IMR-90 (cell line): ENCODE measurements at regions not wholly inside any gene's neighbourhood (a gene's known extent, or its start where the extent isn't known, plus 50 kb on each side); places are given as distances from the start of the nearest gene placed in this dataset.

Source experiments
- ATAC-seq: fragments of 200-7000 bp; cut with Tn5 transposase; 2 replicates; pipeline ENCODE4 v1.9.1; 2020; ENCODE audit warnings: low read depth, mild to moderate bottlenecking, moderate library complexity
- BruUV-seq: library from RNA; stranded (reverse); fragments of 400-500 nt; replicated peaks from 2 replicates; lab custom pipeline; 2021; lab: Mats Ljungman, UMichigan
- CTCF ChIA-PET: fragments of 300-600 bp; formaldehyde crosslinking; extraction: SDS; loops from one replicate; lab custom pipeline; 2021; ENCODE audit warnings: antibody characterized with exemption; lab: Yijun Ruan, JAX
- POLR2A ChIA-PET: fragments of 300-600 bp; sonication (Branson Sonifier 250); formaldehyde crosslinking; loops from one replicate; lab custom pipeline; 2022; ENCODE audit warnings: antibody characterized with exemption; ENCODE audit not compliant: unreplicated experiment; lab: Charles Lee
- DNase-seq: peaks from one replicate; pipeline ENCODE4 v3.0.0; 2013
- H2AFZ ChIP-seq: replicated peaks from 2 replicates; pipeline ENCODE3; 2013; ENCODE audit warnings: low read length, mild to moderate bottlenecking; ENCODE audit not compliant: poor library complexity
- H2AK5ac ChIP-seq: 2 replicates; pipeline ENCODE4 v1.6.1; 2013; ENCODE audit warnings: low read depth, low read length, inconsistent platforms
- H2AK9ac ChIP-seq: replicated peaks from 2 replicates; pipeline ENCODE3; 2013; ENCODE audit warnings: mild to moderate bottlenecking, low read depth, low read length, moderate library complexity; ENCODE audit not compliant: poor library complexity
- H2BK120ac ChIP-seq: 2 replicates; pipeline ENCODE4 v1.6.1; 2013; ENCODE audit warnings: low read depth, low read length, inconsistent platforms
- H2BK15ac ChIP-seq: 3 replicates; pipeline ENCODE4 v1.6.1; 2013; ENCODE audit warnings: low read depth, low read length, inconsistent platforms
- H2BK20ac ChIP-seq: 2 replicates; pipeline ENCODE4 v1.6.1; 2013; ENCODE audit warnings: low read depth, mild to moderate bottlenecking, inconsistent platforms, low read length, moderate library complexity
- H2BK5ac ChIP-seq: 2 replicates; pipeline ENCODE4 v1.6.1; 2013; ENCODE audit warnings: mild to moderate bottlenecking, low read depth, low read length, inconsistent platforms; ENCODE audit not compliant: poor library complexity, severe bottlenecking
- H3K14ac ChIP-seq: replicated peaks from 2 replicates; pipeline ENCODE4 v1.6.1; 2013; ENCODE audit warnings: low read depth, low read length, inconsistent platforms
- H3K18ac ChIP-seq: 2 replicates; pipeline ENCODE4 v1.6.1; 2013; ENCODE audit warnings: low read depth, low read length, control low read depth
- H3K23ac ChIP-seq: 2 replicates; pipeline ENCODE4 v1.6.1; 2013; ENCODE audit warnings: low read depth, low read length, inconsistent platforms
- H3K27ac ChIP-seq: 2 replicates; pipeline ENCODE4 v1.5.1; 2013; ENCODE audit warnings: mild to moderate bottlenecking, control low read depth, low read length; ENCODE audit not compliant: insufficient read depth
- H3K27me3 ChIP-seq: 2 replicates; pipeline ENCODE4 v1.6.1; 2013; ENCODE audit warnings: low read length; ENCODE audit not compliant: control insufficient read depth, insufficient read depth
- H3K36me3 ChIP-seq: 2 replicates; pipeline ENCODE4 v1.6.1; 2013; ENCODE audit warnings: low read length, mixed read lengths; ENCODE audit not compliant: control insufficient read depth, insufficient read depth
- H3K4ac ChIP-seq: 2 replicates; pipeline ENCODE4 v1.6.1; 2013; ENCODE audit warnings: low read depth, low read length, inconsistent platforms
- H3K4me1 ChIP-seq: 2 replicates; pipeline ENCODE4 v1.6.1; 2013; ENCODE audit warnings: low read length, mixed read lengths; ENCODE audit not compliant: control insufficient read depth, insufficient read depth
- H3K4me2 ChIP-seq: 2 replicates; pipeline ENCODE4 v1.6.1; 2013; ENCODE audit warnings: low read depth, mild to moderate bottlenecking, control low read depth, low read length, moderate library complexity
- H3K4me3 ChIP-seq: 2 replicates; pipeline ENCODE4 v1.5.1; 2013; ENCODE audit warnings: low read depth, mild to moderate bottlenecking, control low read depth, low read length, moderate library complexity; ENCODE audit not compliant: insufficient read depth
- H3K56ac ChIP-seq: 2 replicates; pipeline ENCODE4 v1.6.1; 2013; ENCODE audit warnings: low read length, inconsistent platforms; ENCODE audit not compliant: insufficient read depth; ENCODE audit errors: extremely low read depth
- H3K79me1 ChIP-seq, 2 experiments: 2 replicates each; pipeline ENCODE4 v1.6.1; 2013; ENCODE audit warnings: low read length in 2 of 2, inconsistent platforms in 1 of 2, low read depth in 1 of 2
- H3K9ac ChIP-seq: 2 replicates; pipeline ENCODE4 v1.6.1; 2013; ENCODE audit warnings: low read depth, low read length, control low read depth
- H3K9me1 ChIP-seq: 2 replicates; pipeline ENCODE4 v1.6.1; 2013; ENCODE audit warnings: low read length, inconsistent platforms; ENCODE audit not compliant: insufficient read depth
- H3K9me3 ChIP-seq: 2 replicates; pipeline ENCODE4 v1.6.1; 2013; ENCODE audit warnings: low read length; ENCODE audit not compliant: control insufficient read depth, insufficient read depth
- H4K20me1 ChIP-seq: 2 replicates; pipeline ENCODE4 v1.6.1; 2013; ENCODE audit warnings: low read length, inconsistent platforms; ENCODE audit not compliant: insufficient read depth
- H4K5ac ChIP-seq: 2 replicates; pipeline ENCODE4 v1.6.1; 2013; ENCODE audit warnings: mild to moderate bottlenecking, low read depth, low read length, control low read depth
- H4K8ac ChIP-seq, 2 experiments: 2 replicates each; pipeline ENCODE4 v1.6.1; 2013; ENCODE audit warnings: low read depth in 2 of 2, low read length in 2 of 2, control low read depth in 1 of 2, inconsistent platforms in 1 of 2
- H4K91ac ChIP-seq: 2 replicates; pipeline ENCODE4 v1.6.1; 2013; ENCODE audit warnings: low read depth, low read length, inconsistent platforms; ENCODE audit not compliant: insufficient read depth
- CHD1 ChIP-seq: IDR thresholded peaks from 2 replicates; pipeline ENCODE4 v1.6.1; 2012; ENCODE audit warnings: low read depth, low read length, improper control_type of control experiment
- NFE2L2 ChIP-seq: fragments of 150-350 bp; IDR thresholded peaks from 2 replicates; pipeline ENCODE4 v1.6.1; 2016; ENCODE audit warnings: low read depth, mild to moderate bottlenecking, low read length
- WGBS, 2 experiments: methylation state at CpG; one replicate each; pipeline versions ENCODE4 v1.1.5 to v1.1.7; 2013; ENCODE audit warnings: missing lambda C conversion rate in 2 of 2; ENCODE audit not compliant: insufficient read length in 1 of 2; ENCODE audit errors: extremely low coverage in 2 of 2; 5-methylcytosine and 5-hydroxymethylcytosine counted together
- dilution Hi-C: fragments of 300-500 bp; cut with HindIII; formaldehyde crosslinking; loops from one replicate; pipeline ENCODE4 v1.14.3; 2018; ENCODE audit warnings: low sequenced_read_pairs; ENCODE audit not compliant: unreplicated experiment
- in situ Hi-C: fragments of 300-500 bp; cut with MboI; formaldehyde crosslinking; loops from 3 replicates; pipeline ENCODE4 v1.14.3; 2019; ENCODE audit warnings: low sequenced_read_pairs, inconsistent platforms, mixed read lengths
- intact Hi-C: fragments of 100-400 bp; cut with micrococcal nuclease; formaldehyde crosslinking; loops from 2 replicates; pipeline ENCODE4 v1.10.0; 2022

DNA sequence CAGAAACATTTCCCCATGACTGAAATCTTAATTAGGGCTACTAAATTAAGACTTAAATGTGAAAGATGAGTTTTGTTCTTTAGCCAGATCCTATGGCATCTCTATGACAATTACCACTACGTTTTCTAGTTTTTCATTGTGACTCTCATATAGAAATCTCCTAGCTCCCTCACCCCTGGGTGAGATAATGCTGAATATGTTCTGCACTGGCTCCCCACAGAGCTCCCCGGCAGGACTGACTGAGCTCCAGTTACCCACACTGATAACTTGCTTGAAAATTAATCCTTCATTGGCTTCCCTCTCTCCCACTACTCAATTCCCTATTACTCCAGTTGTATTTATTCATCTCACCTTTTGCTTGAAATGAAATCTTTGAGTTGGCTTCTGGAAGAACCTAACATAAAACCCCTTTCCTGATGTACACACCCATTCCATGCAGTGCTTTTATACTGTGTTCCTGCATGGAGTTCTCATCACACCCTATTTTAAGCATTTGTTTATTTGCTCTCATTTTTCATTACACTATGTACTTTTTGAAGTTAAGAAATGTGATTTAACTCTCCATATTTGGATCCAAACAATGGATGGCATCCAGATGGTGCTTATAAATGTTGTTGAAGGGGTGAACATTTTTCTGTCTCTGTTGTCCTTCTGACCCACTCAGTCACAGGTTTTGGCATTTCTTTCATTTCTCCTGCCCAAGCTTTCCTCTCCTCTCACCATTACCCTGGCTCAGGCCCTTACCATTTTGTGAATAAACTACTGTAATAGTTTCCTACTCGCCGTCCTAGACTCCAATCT lies 623.4 kb downstream of the SPRY1 start:
- DNase-seq (no peak), ATAC-seq (peak; percentile 29; the same call in 1 of the 2 replicates)
- H4K5ac ChIP-seq = no peak overlapping the region
- no peak overlapping the region for H3K56ac ChIP-seq
- no peak overlapping the region for H2AK9ac ChIP-seq
- peak overlapping the region; percentile 1 for H3K4ac ChIP-seq
- H2BK15ac ChIP-seq = no peak overlapping the region
- no peaks in the 10 kb centered on the region for H3K27me3 ChIP-seq
- no peaks in the 10 kb centered on the region; the same call in 1 of the 2 replicates for H3K9me1 ChIP-seq
- no peak overlapping the region for H3K9ac ChIP-seq
- BruUV-seq = no TSS peak
- in situ Hi-C loops = no loop called here
- no peak overlapping the region for H2BK5ac ChIP-seq
- no peak overlapping the region for H2AFZ ChIP-seq
- peak overlapping the region; percentile 28; the same call in 1 of the 2 replicates for H2BK120ac ChIP-seq
- POLR2A ChIA-PET = no interaction called here
- no peak overlapping the region for H3K27ac ChIP-seq
- H3K79me1 ChIP-seq = no peaks in the 10 kb centered on the region
- dilution Hi-C loops = no loop called here
- TF ChIP-seq CHD1 (no peak), NFE2L2 (no peak)
- H2AK5ac ChIP-seq = no peak overlapping the region; the same call in 1 of the 2 replicates
- no peak overlapping the region for H4K91ac ChIP-seq
- no peaks in the 10 kb centered on the region for H3K36me3 ChIP-seq
- CTCF ChIA-PET = interaction anchor here (1.1 kb wide), 1 partner anchor 14 kb away, joined by 3 read pairs; no protein-coding TSS in a partner anchor
- no peak overlapping the region; the same call in 1 of the 2 replicates for H3K4me2 ChIP-seq
- no peaks in the 10 kb centered on the region for H4K20me1 ChIP-seq
- intact Hi-C loops = no loop called here
- peak overlapping the region; percentile 12; the same call in 1 of the 2 replicates for H3K18ac ChIP-seq
- WGBS, 2 experiments = no CpG with 5 or more reads among the region's 4 CpGs
- H3K23ac ChIP-seq = no peak overlapping the region
- peaks cover 4% of the 10 kb centered on the region for H3K4me1 ChIP-seq
- H3K14ac ChIP-seq = 0 out of 2 replicates have a peak overlapping the region, but pooled peaks have one; percentile 52
- no peak overlapping the region for H3K4me3 ChIP-seq
- H4K8ac ChIP-seq = no peak overlapping the region; a peak in 1 of 4 replicates
- H3K9me3 ChIP-seq = no peaks in the 10 kb centered on the region
- peak overlapping the region; percentile 59; the same call in 1 of the 2 replicates for H2BK20ac ChIP-seq
